PC-9 (cell line): ENCODE measurements at regions not wholly inside any gene's neighbourhood (a gene's known extent, or its start where the extent isn't known, plus 50 kb on each side); places are given as distances from the start of the nearest gene placed in this dataset.

ENCODE experiments used
- EZH2 ChIP-seq: fragments of 200-600 bp; sonication (generic); IDR thresholded peaks from 2 replicates; pipeline ENCODE4 v1.8.0; 2017; ENCODE audit warnings: antibody characterized with exemption, low read depth
- TF ChIP-seq, protein P1 (sequence below): fragments of 200-600 bp; sonication (generic); conservative IDR thresholded peaks from 2 replicates; pipeline ENCODE4 v1.6.1; 2017; ENCODE audit warnings: mixed run types, antibody characterized with exemption, mild to moderate bottlenecking, moderate library complexity

- TF ChIP-seq, protein P1, sequence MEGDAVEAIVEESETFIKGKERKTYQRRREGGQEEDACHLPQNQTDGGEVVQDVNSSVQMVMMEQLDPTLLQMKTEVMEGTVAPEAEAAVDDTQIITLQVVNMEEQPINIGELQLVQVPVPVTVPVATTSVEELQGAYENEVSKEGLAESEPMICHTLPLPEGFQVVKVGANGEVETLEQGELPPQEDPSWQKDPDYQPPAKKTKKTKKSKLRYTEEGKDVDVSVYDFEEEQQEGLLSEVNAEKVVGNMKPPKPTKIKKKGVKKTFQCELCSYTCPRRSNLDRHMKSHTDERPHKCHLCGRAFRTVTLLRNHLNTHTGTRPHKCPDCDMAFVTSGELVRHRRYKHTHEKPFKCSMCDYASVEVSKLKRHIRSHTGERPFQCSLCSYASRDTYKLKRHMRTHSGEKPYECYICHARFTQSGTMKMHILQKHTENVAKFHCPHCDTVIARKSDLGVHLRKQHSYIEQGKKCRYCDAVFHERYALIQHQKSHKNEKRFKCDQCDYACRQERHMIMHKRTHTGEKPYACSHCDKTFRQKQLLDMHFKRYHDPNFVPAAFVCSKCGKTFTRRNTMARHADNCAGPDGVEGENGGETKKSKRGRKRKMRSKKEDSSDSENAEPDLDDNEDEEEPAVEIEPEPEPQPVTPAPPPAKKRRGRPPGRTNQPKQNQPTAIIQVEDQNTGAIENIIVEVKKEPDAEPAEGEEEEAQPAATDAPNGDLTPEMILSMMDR, result no peak
- no peak for TF ChIP-seq EZH2
Observed at GRCh38 chr3:110015231-110015963, 678.1 kb upstream of the DPPA4 start.
